Stomach (tissue), 4 donors: ENCODE measurements at regions not wholly inside any gene's neighbourhood (a gene's known extent, or its start where the extent isn't known, plus 50 kb on each side); places are given as distances from the start of the nearest gene placed in this dataset.

Source experiments
- EP300 ChIP-seq: sonication (generic); formaldehyde crosslinking; IDR thresholded peaks from one replicate; pipeline ENCODE4 v1.6.1; 2017; ENCODE audit warnings: antibody characterized with exemption
- POLR2A ChIP-seq, 4 donors: fragments of 450-650 bp; IDR thresholded peaks; one replicate each; pipeline ENCODE4 v1.6.1; 2016; ENCODE audit warnings: antibody characterized with exemption in 4 of 4, control low read depth in 2 of 4, mild to moderate bottlenecking in 1 of 4, moderate library complexity in 1 of 4
- TF ChIP-seq, protein P1 (sequence below), 7 experiments: fragments of 450-650 bp in 4 of 7; fragments of 200-600 bp in 3 of 7; sonication (generic) in 3 of 7; IDR thresholded peaks; one replicate each; pipeline ENCODE4 v1.5.1; 2016 to 2019; ENCODE audit warnings: antibody characterized with exemption in 7 of 7, control low read depth in 2 of 7, mild to moderate bottlenecking in 1 of 7

- TF ChIP-seq, protein P1, sequence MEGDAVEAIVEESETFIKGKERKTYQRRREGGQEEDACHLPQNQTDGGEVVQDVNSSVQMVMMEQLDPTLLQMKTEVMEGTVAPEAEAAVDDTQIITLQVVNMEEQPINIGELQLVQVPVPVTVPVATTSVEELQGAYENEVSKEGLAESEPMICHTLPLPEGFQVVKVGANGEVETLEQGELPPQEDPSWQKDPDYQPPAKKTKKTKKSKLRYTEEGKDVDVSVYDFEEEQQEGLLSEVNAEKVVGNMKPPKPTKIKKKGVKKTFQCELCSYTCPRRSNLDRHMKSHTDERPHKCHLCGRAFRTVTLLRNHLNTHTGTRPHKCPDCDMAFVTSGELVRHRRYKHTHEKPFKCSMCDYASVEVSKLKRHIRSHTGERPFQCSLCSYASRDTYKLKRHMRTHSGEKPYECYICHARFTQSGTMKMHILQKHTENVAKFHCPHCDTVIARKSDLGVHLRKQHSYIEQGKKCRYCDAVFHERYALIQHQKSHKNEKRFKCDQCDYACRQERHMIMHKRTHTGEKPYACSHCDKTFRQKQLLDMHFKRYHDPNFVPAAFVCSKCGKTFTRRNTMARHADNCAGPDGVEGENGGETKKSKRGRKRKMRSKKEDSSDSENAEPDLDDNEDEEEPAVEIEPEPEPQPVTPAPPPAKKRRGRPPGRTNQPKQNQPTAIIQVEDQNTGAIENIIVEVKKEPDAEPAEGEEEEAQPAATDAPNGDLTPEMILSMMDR (IDR thresholded peaks at IDR 0.05), result no peak
- TF ChIP-seq POLR2A (IDR thresholded peaks at IDR 0.05) (no peak), EP300 (no peak)
These were observed 244.5 kb upstream of the FSTL5 start for GRCh38 chr4:162408309-162408708.
